Peyer's patch (tissue), 4 donors: ENCODE measurements at regions not wholly inside any gene's neighbourhood (a gene's known extent, or its start where the extent isn't known, plus 50 kb on each side); places are given as distances from the start of the nearest gene placed in this dataset.
A peak's percentile ranks its signal among the peaks of the same experiment; 100 is the strongest.

Source experiments
- DNase-seq, 3 donors: peaks; one replicate each; pipeline ENCODE4 v3.0.0-alpha.2; 2017 to 2019
- H3K27ac ChIP-seq, 4 donors: fragments of 200-600 bp; sonication (generic); one replicate each; pipeline ENCODE4 v1.5.1; 2016 to 2019
- H3K27me3 ChIP-seq, 2 donors: fragments of 200-600 bp; sonication (generic); one replicate each; pipeline ENCODE4 v1.5.1; 2019
- H3K36me3 ChIP-seq, 3 donors: fragments of 200-600 bp; sonication (generic); one replicate each; pipeline ENCODE4 v1.5.1; 2016 to 2019
- H3K4me1 ChIP-seq, 4 donors: fragments of 200-600 bp; sonication (generic); one replicate each; pipeline ENCODE4 v1.5.1; 2016 to 2019
- H3K4me3 ChIP-seq, 4 donors: fragments of 200-600 bp; sonication (generic); 1 replicate in 3 of 4; 2 replicates in 1 of 4; pipeline ENCODE4 v1.5.1; 2016 to 2019; ENCODE audit warnings: mild to moderate bottlenecking in 1 of 4
- H3K9me3 ChIP-seq, 4 donors: fragments of 200-600 bp; sonication (generic); one replicate each; pipeline ENCODE4 v1.5.1; 2016 to 2019; ENCODE audit warnings: mild to moderate bottlenecking in 1 of 4
- CTCF ChIP-seq, 6 experiments: fragments of 450-650 bp in 4 of 6; fragments of 200-600 bp in 2 of 6; sonication (generic) in 1 of 6; IDR thresholded peaks; one replicate each; pipeline ENCODE4 v1.5.1; 2017 to 2019; ENCODE audit warnings: antibody characterized with exemption in 6 of 6, mild to moderate bottlenecking in 3 of 6, moderate library complexity in 1 of 6
- POLR2A ChIP-seq, 2 donors: fragments of 450-650 bp; IDR thresholded peaks; one replicate each; pipeline ENCODE4 v1.5.1; 2017; ENCODE audit warnings: antibody characterized with exemption in 2 of 2, mild to moderate bottlenecking in 2 of 2, moderate library complexity in 2 of 2

GRCh38 chr3:25110642-25111041 lies 317.4 kb upstream of the RARB start:
- Histone ChIP-seq H3K36me3 (no peaks in the 10 kb centered on the region), H3K4me1 (no peaks in the 10 kb centered on the region), H3K4me3 (no peak overlapping the region), H3K9me3 (no peaks in the 10 kb centered on the region), H3K27me3 (no peaks in the 10 kb centered on the region), H3K27ac (no peak overlapping the region)
- TF ChIP-seq CTCF (IDR thresholded peaks at IDR 0.05) (no peak), POLR2A (IDR thresholded peaks at IDR 0.05) (no peak)
- DNase-seq: no peak

DNA sequence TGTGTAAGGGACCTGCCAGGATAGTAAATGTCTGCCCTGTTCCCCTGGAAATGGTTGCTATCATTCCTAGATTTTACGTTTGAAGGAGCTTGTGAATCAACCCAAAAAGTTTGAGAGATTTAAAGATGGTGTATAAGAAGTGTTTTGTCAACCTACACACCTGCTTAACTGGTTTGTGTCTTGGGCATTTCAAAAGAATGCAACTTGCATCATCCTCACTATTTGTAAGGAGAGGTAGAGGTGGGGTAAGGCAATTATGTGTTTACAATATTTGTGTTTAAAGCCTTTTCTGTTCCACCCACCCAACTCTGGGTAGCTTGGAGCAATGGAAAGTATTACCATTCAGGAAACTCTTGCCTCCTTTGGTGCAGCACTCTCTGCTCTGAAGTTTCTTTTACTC lies 314.2 kb upstream of the RARB start:
- no peak for TF ChIP-seq CTCF (IDR thresholded peaks at IDR 0.05)
- TF ChIP-seq POLR2A (IDR thresholded peaks at IDR 0.05): no peak
- no peak for DNase-seq
- no peak overlapping the region for H3K27ac ChIP-seq
- H3K27me3 ChIP-seq: no peaks in the 10 kb centered on the region
- no peaks in the 10 kb centered on the region for H3K36me3 ChIP-seq
- H3K9me3 ChIP-seq: no peaks in the 10 kb centered on the region
- no peaks in the 10 kb centered on the region for H3K4me1 ChIP-seq
- H3K4me3 ChIP-seq: no peak overlapping the region

GRCh38 chr3:25114532-25114931 lies 313.5 kb upstream of the RARB start:
- Histone ChIP-seq H3K4me3 (no peak overlapping the region), H3K27ac (no peak overlapping the region), H3K9me3 (no peaks in the 10 kb centered on the region), H3K4me1 (no peaks in the 10 kb centered on the region), H3K27me3 (no peaks in the 10 kb centered on the region), H3K36me3 (no peaks in the 10 kb centered on the region)
- TF ChIP-seq POLR2A (IDR thresholded peaks at IDR 0.05) (no peak), CTCF (IDR thresholded peaks at IDR 0.05) (no peak)
- DNase-seq: no peak

DNA sequence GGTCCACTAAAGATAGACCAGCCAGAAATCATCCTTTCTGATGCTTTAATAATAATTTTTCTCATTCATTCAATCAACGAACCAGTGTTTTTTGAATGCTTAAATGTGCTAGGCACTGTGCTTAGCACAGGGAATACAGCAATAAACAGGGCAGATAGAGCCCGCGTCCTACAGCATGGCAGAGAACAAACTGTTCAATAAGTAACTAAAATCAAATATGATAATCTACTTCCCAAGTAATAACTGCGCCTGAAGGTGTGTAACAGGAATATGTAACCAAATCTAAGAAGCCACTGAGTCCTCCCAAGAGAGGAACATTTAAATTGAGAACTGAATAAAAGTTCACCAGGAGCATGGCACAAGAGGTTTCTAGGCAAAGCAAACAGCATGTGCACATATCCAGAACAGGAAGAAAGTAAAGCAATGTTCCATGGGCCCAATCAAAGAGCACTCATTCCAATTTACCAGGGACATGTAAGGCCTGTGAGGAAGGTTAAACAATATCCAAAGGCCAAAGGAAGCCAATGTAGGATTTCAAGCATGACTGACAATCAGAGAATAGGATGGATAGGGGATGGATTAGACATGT lies 311.0 kb upstream of the RARB start:
- no peak overlapping the region for H3K27ac ChIP-seq
- H3K4me3 ChIP-seq: no peak overlapping the region
- H3K4me1 ChIP-seq: no peaks in the 10 kb centered on the region
- no peaks in the 10 kb centered on the region for H3K36me3 ChIP-seq
- no peaks in the 10 kb centered on the region for H3K9me3 ChIP-seq
- no peaks in the 10 kb centered on the region for H3K27me3 ChIP-seq
- DNase-seq: no peak
- no peak for TF ChIP-seq CTCF (IDR thresholded peaks at IDR 0.05)
- no peak for TF ChIP-seq POLR2A (IDR thresholded peaks at IDR 0.05)

GRCh38 chr3:25119682-25120081 lies 308.4 kb upstream of the RARB start:
- Histone ChIP-seq H3K27ac (no peak overlapping the region), H3K27me3 (no peaks in the 10 kb centered on the region), H3K4me3 (no peak overlapping the region), H3K36me3 (no peaks in the 10 kb centered on the region), H3K4me1 (no peaks in the 10 kb centered on the region), H3K9me3 (no peaks in the 10 kb centered on the region)
- no peak for TF ChIP-seq CTCF (IDR thresholded peaks at IDR 0.05)
- TF ChIP-seq POLR2A (IDR thresholded peaks at IDR 0.05): no peak
- DNase-seq: no peak

GRCh38 chr3:25120665-25121064 lies 307.4 kb upstream of the RARB start:
- TF ChIP-seq CTCF (IDR thresholded peaks at IDR 0.05) (no peak), POLR2A (IDR thresholded peaks at IDR 0.05) (no peak)
- Histone ChIP-seq H3K4me1 (no peaks in the 10 kb centered on the region), H3K36me3 (no peaks in the 10 kb centered on the region), H3K4me3 (no peak overlapping the region), H3K9me3 (no peaks in the 10 kb centered on the region), H3K27me3 (no peaks in the 10 kb centered on the region), H3K27ac (no peak overlapping the region)
- peak in 1 of 3 donors; percentile 53 for DNase-seq
